NCI-H2196 (cell line): ENCODE measurements at regions not wholly inside any gene's neighbourhood (a gene's known extent, or its start where the extent isn't known, plus 50 kb on each side); places are given as distances from the start of the nearest gene placed in this dataset.

ENCODE experiments used
- DNase-seq: peaks from one replicate; lab custom pipeline; 2025; ENCODE audit not compliant: unreplicated experiment; lab: John Stamatoyannopoulos, UW

DNA sequence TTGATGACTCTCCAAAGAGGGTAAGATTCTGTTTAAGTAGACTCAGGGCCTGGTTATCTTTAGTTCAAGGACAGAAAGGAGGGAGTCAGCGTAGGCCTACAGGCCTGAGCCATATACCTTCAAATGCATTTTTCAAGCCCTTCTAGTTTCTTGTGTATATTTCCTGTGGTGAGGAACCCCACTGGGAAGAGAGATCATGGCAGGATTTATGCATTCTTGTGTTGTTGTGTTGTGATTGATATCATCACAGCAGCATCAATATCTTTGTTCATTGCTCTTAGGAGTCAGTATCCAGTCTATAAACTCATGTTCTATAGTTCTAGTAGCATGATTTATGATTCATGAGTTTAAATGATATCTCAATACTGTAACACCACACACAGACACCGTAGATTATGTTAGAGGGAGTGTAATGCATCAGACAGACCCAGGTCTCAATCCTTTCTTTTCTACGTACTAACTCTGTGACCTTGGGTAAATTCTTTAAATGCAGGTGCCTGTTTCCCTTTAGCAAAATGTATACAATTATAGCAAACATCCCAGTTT is 427.5 kb downstream of the PDCD6IP start:
- no peak for DNase-seq

GRCh38 chr3:34229876-34230275 is 431.4 kb downstream of the PDCD6IP start:
- no peak for DNase-seq

DNA sequence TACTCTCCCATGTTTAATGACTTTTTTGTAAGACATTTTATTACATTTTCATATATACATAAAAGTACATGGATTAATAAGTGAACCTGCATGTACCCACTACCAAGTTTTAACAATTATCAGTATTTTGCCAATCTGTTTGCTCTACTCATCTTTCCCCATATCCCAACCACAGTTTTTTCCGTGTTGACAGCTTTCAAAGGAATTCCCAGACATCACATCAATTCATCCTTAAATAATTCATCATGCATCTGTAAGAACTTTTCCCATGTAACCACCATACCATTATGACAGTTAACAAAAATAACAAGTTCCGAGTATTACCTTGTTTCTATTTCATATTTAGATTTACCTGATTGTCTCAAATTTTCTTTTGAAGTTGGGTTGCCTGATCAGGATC is 436.7 kb downstream of the PDCD6IP start:
- DNase-seq, result no peak

- DNase-seq, result no peak
Observed at GRCh38 chr3:34237946-34238345, 439.5 kb downstream of the PDCD6IP start.

- DNase-seq, result no peak
Observed at GRCh38 chr3:34238407-34238806, 440.0 kb downstream of the PDCD6IP start.

- no peak for DNase-seq
Observed at GRCh38 chr3:34239287-34239686, 440.9 kb downstream of the PDCD6IP start.

DNA sequence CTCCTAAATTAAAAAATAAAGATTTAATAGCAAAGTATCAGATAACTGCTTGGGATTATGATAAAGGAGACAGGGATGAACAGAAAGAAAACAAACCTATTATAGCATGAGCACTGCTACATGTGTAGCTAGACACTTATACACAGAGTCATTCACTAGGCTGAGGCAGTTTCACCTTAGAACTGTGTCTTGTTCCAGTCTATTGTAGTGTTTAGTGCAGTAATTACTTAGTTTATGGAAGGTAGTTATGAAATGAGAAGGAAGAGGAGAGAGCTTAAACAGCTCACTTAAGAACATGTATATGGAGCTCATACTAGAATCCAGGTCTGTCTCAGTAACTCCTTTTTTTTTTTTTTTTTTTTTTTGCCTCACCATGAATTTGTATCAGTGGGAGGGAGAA is 441.4 kb downstream of the PDCD6IP start:
- DNase-seq, result no peak

- DNase-seq, result no peak
Observed at GRCh38 chr3:34247401-34247800, 449.0 kb downstream of the PDCD6IP start.

GRCh38 chr3:34248352-34248751 is 449.9 kb downstream of the PDCD6IP start:
- DNase-seq, result no peak

GRCh38 chr3:34254285-34254684 is 455.9 kb downstream of the PDCD6IP start:
- DNase-seq, result no peak

GRCh38 chr3:34256021-34256420 is 457.6 kb downstream of the PDCD6IP start:
- peak; percentile 59 for DNase-seq

GRCh38 chr3:34256791-34257190 is 458.4 kb downstream of the PDCD6IP start:
- no peak for DNase-seq

DNA sequence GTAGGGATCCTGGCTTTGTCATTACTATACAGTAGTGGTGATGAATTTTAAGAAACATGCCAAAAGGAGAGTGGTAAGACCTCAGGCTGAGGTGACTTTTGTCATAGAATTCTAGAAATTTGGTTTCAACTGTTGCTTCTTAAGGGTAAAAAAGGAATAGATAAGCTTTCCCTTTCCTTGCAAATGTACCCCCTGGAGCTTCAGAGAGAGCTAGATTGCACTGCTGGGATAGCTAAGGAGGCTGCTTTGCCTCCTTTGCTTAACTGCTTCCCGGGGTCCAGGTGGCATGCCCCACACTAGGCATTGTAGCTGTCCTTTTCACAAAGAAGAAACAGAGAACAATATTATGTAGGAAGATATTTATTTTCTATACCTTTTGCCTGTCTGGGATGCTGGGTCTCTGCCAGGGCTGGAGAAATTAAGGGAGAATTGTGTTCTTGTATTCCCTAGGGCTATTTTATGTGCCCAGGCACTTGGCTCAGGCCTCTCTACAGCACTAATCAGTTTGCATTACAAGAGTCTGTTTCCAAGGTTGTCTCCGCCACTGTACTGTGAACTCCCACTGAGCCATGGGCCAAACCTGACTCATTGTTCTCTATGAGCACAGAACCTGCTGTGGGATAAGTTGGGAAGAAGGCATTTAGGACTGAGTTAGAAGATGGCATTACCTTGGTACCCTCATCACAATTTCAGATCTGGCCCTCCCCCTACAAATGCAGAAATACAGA is 460.0 kb downstream of the PDCD6IP start:
- no peak for DNase-seq

- DNase-seq, result peak; percentile 37
Observed at GRCh38 chr3:34260271-34261000, 462.0 kb downstream of the PDCD6IP start.

GRCh38 chr3:34261001-34261385 is 462.6 kb downstream of the PDCD6IP start:
- DNase-seq, result no peak

DNA sequence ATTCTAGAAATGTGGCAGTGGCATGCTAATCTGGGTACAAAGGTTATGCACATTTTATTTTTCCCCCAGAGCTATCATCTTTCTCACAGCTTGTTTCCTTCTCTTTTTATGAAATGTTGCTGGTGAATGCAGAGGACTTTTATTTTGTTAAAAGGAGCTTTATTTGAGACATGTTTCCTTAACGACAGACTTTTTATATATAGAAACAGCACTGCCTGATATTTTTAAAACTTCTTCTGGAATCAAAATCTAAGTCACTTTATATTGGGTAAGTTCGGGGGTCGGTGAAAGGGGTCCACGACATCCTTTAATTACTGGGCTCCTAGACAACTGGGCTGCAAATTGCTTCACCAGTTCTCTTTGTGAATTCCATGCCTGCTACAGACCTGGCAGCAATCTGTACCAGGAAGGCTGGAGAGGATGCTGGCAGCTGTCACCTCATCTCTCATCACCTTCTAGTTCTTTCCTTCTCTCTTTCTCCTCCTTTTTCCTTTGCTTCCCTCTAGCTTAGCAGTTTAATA is 464.7 kb downstream of the PDCD6IP start:
- peak; percentile 13 for DNase-seq

DNA sequence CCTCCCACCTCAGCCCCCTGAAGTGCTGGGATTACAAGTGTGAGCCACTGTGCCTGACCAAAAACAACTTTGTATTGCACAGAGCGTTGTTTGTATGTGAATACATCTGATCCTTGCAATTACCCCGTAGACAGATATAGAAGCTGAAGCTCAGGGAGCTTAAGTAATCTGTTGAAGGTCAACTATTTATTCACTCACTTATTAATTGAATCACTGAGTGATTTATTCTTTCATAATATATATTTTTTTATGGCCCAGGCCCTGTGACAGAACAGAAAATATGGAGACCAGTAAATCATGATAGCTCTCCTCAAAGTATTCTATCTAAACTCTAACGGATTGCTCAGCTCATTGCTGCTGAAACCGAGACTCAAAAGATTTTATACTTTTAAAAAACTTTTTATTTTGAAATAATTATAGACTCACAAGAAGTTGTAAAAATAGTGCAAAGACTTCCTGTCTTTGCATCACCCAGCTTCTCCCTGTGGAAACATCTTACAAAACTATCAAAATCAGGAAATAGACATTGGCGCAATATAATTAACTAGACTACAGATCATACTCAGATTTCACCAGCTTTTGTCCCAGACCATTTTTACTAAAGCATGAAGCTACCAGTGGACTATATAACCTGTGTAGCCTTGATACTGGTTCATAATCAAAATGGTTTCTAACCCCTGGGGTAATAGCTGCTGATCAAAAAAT is 466.1 kb downstream of the PDCD6IP start:
- no peak for DNase-seq

DNA sequence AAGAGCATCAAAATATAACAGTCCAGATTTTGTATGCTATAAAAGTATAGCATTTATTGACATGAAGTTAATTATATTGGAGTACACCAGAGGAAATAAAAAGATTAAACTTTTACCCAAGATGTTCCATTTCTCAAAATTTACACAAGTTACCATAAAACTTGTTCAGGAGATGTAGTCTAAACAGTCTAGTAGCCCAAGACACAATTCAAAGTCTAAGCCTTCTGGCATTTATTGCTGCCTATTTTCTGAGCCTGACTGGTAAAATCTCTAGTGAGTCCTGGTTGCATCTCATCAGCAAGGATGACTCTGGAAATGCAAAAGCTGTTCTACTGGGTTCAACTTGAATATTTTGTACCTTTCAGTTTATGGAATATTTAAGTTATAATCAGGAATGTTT is 468.7 kb downstream of the PDCD6IP start:
- no peak for DNase-seq

DNA sequence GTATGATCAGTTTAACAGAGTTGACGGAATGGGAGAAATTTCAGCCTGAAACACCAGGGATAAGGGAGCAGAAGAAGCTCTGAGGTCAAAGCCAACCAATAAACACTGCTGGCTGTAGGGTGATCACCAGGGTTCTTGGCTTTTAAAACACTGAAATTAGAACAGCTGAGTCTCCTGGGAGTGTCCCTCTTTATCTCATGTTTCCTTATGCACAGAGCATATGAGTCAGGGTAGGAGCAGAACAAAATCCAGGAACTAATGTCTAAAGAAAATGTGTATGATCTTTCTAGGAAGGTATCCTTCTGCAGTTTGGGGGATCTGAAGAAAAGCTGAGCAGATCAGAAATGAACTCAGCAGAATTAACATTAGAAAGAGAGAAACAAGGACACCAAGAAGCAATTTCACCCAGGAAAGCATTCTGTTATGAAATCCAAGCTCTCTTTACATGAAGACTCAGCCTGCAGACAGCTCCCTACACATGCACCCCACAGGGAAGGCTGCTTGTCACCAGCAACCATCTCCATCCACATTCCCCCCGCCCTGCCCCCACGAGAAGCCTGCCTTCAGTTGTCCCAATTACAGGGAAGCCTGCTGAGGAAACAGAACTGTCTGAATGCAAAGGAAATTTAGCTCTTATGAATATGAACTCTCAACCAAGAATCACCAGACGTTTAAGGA is 469.7 kb downstream of the PDCD6IP start:
- DNase-seq, result no peak

DNA sequence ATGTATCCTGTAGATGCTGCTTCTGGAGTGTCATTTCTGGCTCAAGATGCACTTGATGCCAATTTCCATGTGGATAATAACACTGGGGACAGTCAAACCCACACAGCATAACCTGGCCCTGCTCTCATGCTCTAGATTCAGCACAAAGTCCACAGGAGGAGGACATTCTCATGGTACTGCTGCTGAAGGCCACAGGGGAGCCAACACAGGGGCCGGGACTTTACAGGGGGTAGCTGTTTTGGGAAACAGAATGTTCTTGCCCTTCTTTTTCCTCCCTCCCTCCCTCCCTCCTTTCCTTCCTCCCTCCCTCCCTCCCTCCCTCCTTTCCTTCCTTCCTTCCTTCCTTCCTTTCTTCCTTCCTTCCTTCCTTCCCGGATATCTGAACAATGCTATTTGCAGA is 477.4 kb downstream of the PDCD6IP start:
- DNase-seq, result no peak

GRCh38 chr3:34276342-34276741 is 477.9 kb downstream of the PDCD6IP start:
- no peak for DNase-seq
